Upper lobe of left lung (tissue), 6 donors: ENCODE measurements at regions not wholly inside any gene's neighbourhood (a gene's known extent, or its start where the extent isn't known, plus 50 kb on each side); places are given as distances from the start of the nearest gene placed in this dataset.
"Not testable (repeated sequence)": the region's sequence is repeated elsewhere in the genome, so short reads cannot be mapped to it uniquely, and the experiment has no call there.

Source experiments
- ATAC-seq, 2 donors: fragments of 200-7000 bp; cut with Tn5 transposase; one replicate each; pipeline ENCODE4 v1.9.1; 2022; ENCODE audit warnings: mild to moderate bottlenecking in 2 of 2, moderate library complexity in 2 of 2; ENCODE audit not compliant: low FRiP score in 2 of 2
- DNase-seq, 2 donors: peaks; one replicate each; pipeline ENCODE4 v3.0.0-alpha.2; 2019 to 2020
- H3K27ac ChIP-seq, 4 donors: fragments of 200-600 bp; sonication (generic); one replicate each; pipeline ENCODE4 v1.5.1; 2016 to 2019
- H3K27me3 ChIP-seq, 4 donors: fragments of 200-600 bp; sonication (generic); one replicate each; pipeline ENCODE4 v1.5.1; 2017 to 2019
- H3K36me3 ChIP-seq, 4 donors: fragments of 200-600 bp; sonication (generic); one replicate each; pipeline ENCODE4 v1.5.1; 2016 to 2019
- H3K4me1 ChIP-seq, 4 donors: fragments of 200-600 bp; sonication (generic); one replicate each; pipeline ENCODE4 v1.5.1; 2018 to 2019
- H3K4me3 ChIP-seq, 4 donors: fragments of 200-600 bp; sonication (generic); one replicate each; pipeline ENCODE4 v1.5.1; 2017 to 2019; ENCODE audit warnings: mild to moderate bottlenecking in 2 of 4, moderate library complexity in 1 of 4
- H3K9me3 ChIP-seq, 4 donors: fragments of 200-600 bp; sonication (generic); one replicate each; pipeline ENCODE4 v1.5.1; 2018 to 2019
- CTCF ChIP-seq, 6 experiments: fragments of 450-650 bp in 4 of 6; fragments of 200-600 bp in 2 of 6; sonication (generic) in 2 of 6; IDR thresholded peaks; one replicate each; pipeline ENCODE4 v1.5.1; 2016 to 2019; ENCODE audit warnings: antibody characterized with exemption in 6 of 6
- EP300 ChIP-seq, 4 donors: sonication (generic); formaldehyde crosslinking; IDR thresholded peaks; one replicate each; pipeline ENCODE4 v1.5.1; 2017; ENCODE audit warnings: antibody characterized with exemption in 4 of 4, control low read depth in 2 of 4
- POLR2A ChIP-seq, 4 donors: fragments of 450-650 bp; IDR thresholded peaks; one replicate each; pipeline ENCODE4 v1.5.1; 2016 to 2017; ENCODE audit warnings: antibody characterized with exemption in 4 of 4, mild to moderate bottlenecking in 2 of 4
- POLR2AphosphoS5 ChIP-seq, 2 donors: sonication (generic); formaldehyde crosslinking; IDR thresholded peaks; one replicate each; pipeline ENCODE4 v1.5.1; 2017; ENCODE audit warnings: antibody characterized with exemption in 2 of 2
- WGBS, 2 donors: methylation state at CpG; one replicate each; pipeline ENCODE4 v1.1.5; 2017 to 2018; 5-methylcytosine and 5-hydroxymethylcytosine counted together
- donor health status: DM: no; HTN: no; CAD: no; lungs with moderate emphysema.
- donor health status: DM: no; HTN: yes; CAD: no; lungs with severe emphysema.

- Histone ChIP-seq H3K27me3 (no peaks in the 10 kb centered on the region), H3K27ac (no peak overlapping the region), H3K36me3 (no peaks in the 10 kb centered on the region), H3K4me1 (no peaks in the 10 kb centered on the region), H3K9me3 (no peaks in the 10 kb centered on the region), H3K4me3 (no peak overlapping the region)
- no peak for TF ChIP-seq POLR2AphosphoS5 (IDR thresholded peaks at IDR 0.05)
- TF ChIP-seq CTCF (IDR thresholded peaks at IDR 0.05) = no peak
- no peak for TF ChIP-seq EP300 (IDR thresholded peaks at IDR 0.05)
- no peak for TF ChIP-seq POLR2A (IDR thresholded peaks at IDR 0.05)
- no peak for ATAC-seq
- DNase-seq = no peak
- WGBS, 2 donors = 57 to 69% methylated on average over 4 of the region's 4 CpGs
Observed at GRCh38 chr3:166634091-166634746, 745.9 kb downstream of the ZBBX start.

- DNase-seq (no peak), ATAC-seq (no peak)
- Histone ChIP-seq H3K36me3 (no peaks in the 10 kb centered on the region), H3K27me3 (no peaks in the 10 kb centered on the region), H3K4me1 (no peaks in the 10 kb centered on the region), H3K9me3 (no peaks in the 10 kb centered on the region), H3K4me3 (no peak overlapping the region), H3K27ac (no peak overlapping the region)
- WGBS, 2 donors = 74 to 87% methylated on average over 1 of the region's 1 CpG
- TF ChIP-seq POLR2A (IDR thresholded peaks at IDR 0.05) (no peak), CTCF (IDR thresholded peaks at IDR 0.05) (no peak), POLR2AphosphoS5 (IDR thresholded peaks at IDR 0.05) (no peak), EP300 (IDR thresholded peaks at IDR 0.05) (no peak)
Observed at GRCh38 chr3:166630190-166630589, 749.9 kb downstream of the ZBBX start.

- Histone ChIP-seq H3K27me3 (no peaks in the 10 kb centered on the region), H3K27ac (no peak overlapping the region), H3K4me3 (no peak overlapping the region), H3K36me3 (no peaks in the 10 kb centered on the region), H3K4me1 (no peaks in the 10 kb centered on the region), H3K9me3 (peaks cover 0 to 9% (median 3%) of the 10 kb centered on the region in 4 donors)
- WGBS, 2 donors = 77 to 86% methylated on average over 1 of the region's 1 CpG
- TF ChIP-seq CTCF (IDR thresholded peaks at IDR 0.05) (no peak), EP300 (IDR thresholded peaks at IDR 0.05) (no peak), POLR2A (IDR thresholded peaks at IDR 0.05) (no peak), POLR2AphosphoS5 (IDR thresholded peaks at IDR 0.05) (no peak)
- DNase-seq (no peak), ATAC-seq (no peak)
Observed at GRCh38 chr3:166613365-166613764, 766.7 kb downstream of the ZBBX start.

GRCh38 chr3:166612761-166613160 is 767.3 kb downstream of the ZBBX start:
- WGBS, 2 donors = 50 to 53% methylated on average over 2 of the region's 2 CpGs
- H3K9me3 ChIP-seq, H3K27me3 ChIP-seq, H3K27ac ChIP-seq, H3K36me3 ChIP-seq, H3K4me1 ChIP-seq, DNase-seq, H3K4me3 ChIP-seq, ATAC-seq: not testable (repeated sequence)

GRCh38 chr3:166607933-166608521 is 770.8 kb upstream of the BCHE start:
- Histone ChIP-seq H3K27me3 (no peaks in the 10 kb centered on the region), H3K27ac (no peak overlapping the region), H3K9me3 (no peaks in the 10 kb centered on the region), H3K4me3 (no peak overlapping the region), H3K4me1 (no peaks in the 10 kb centered on the region), H3K36me3 (no peaks in the 10 kb centered on the region)
- no peak for DNase-seq
- TF ChIP-seq EP300 (IDR thresholded peaks at IDR 0.05) (no peak), CTCF (IDR thresholded peaks at IDR 0.05) (no peak), POLR2AphosphoS5 (IDR thresholded peaks at IDR 0.05) (no peak), POLR2A (IDR thresholded peaks at IDR 0.05) (no peak)
- WGBS, 2 donors = 78 to 81% methylated on average over 1 of the region's 1 CpG
- no peak for ATAC-seq
